DOHH2 (cell line): ENCODE measurements at regions not wholly inside any gene's neighbourhood (a gene's known extent, or its start where the extent isn't known, plus 50 kb on each side); places are given as distances from the start of the nearest gene placed in this dataset.
"Not testable (repeated sequence)": the region's sequence is repeated elsewhere in the genome, so short reads cannot be mapped to it uniquely, and the experiment has no call there.

Experiments
- H3F3A ChIP-seq: fragments of 200-600 bp; sonication (generic), shearing (Covaris generic); 2 replicates; pipeline ENCODE4 v1.6.0; 2016; ENCODE audit warnings: antibody characterized with exemption, mild to moderate bottlenecking; ENCODE audit not compliant: control insufficient read depth, insufficient read depth
- H3K27ac ChIP-seq: fragments of 200-600 bp; sonication (generic); 2 replicates; pipeline ENCODE4 v1.5.1; 2014; ENCODE audit warnings: low read depth, mild to moderate bottlenecking, low read length, moderate library complexity
- H3K27me3 ChIP-seq: fragments of 200-600 bp; sonication (generic); 2 replicates; pipeline ENCODE4 v1.6.1; 2014; ENCODE audit warnings: mild to moderate bottlenecking, low read length, mixed read lengths; ENCODE audit not compliant: control insufficient read depth
- H3K36me3 ChIP-seq: fragments of 200-600 bp; sonication (generic); 2 replicates; pipeline ENCODE4 v1.6.1; 2014; ENCODE audit warnings: mild to moderate bottlenecking, low read length, moderate library complexity, mixed read lengths; ENCODE audit not compliant: control insufficient read depth
- H3K4me1 ChIP-seq: fragments of 200-600 bp; sonication (generic); 2 replicates; pipeline ENCODE4 v1.6.1; 2014; ENCODE audit warnings: mild to moderate bottlenecking, low read length, mixed read lengths; ENCODE audit not compliant: control insufficient read depth
- H3K4me2 ChIP-seq: fragments of 200-600 bp; sonication (generic); 2 replicates; pipeline ENCODE4 v1.6.0; 2014; ENCODE audit warnings: mild to moderate bottlenecking, low read length, moderate library complexity
- H3K4me3 ChIP-seq: fragments of 200-600 bp; sonication (generic); 2 replicates; pipeline ENCODE4 v1.5.1; 2014; ENCODE audit warnings: mild to moderate bottlenecking, low read length, mixed read lengths
- H3K79me2 ChIP-seq: fragments of 200-600 bp; sonication (generic); 2 replicates; pipeline ENCODE4 v1.6.1; 2014; ENCODE audit warnings: mild to moderate bottlenecking, low read length, mixed read lengths; ENCODE audit not compliant: control insufficient read depth
- H3K9me2 ChIP-seq: fragments of 200-600 bp; sonication (generic); replicated peaks from 2 replicates; pipeline ENCODE4 v1.6.1; 2014; ENCODE audit warnings: mild to moderate bottlenecking, low read length, mixed read lengths; ENCODE audit not compliant: control insufficient read depth
- H3K9me3 ChIP-seq: fragments of 200-600 bp; sonication (generic); 2 replicates; pipeline ENCODE4 v1.6.1; 2014; ENCODE audit warnings: antibody characterized with exemption, low read length, mixed read lengths; ENCODE audit not compliant: control insufficient read depth, insufficient read depth
- H4K20me1 ChIP-seq: fragments of 200-600 bp; sonication (generic); 2 replicates; pipeline ENCODE4 v1.6.0; 2014; ENCODE audit warnings: low read depth, mild to moderate bottlenecking, antibody characterized with exemption, low read length, moderate library complexity; ENCODE audit not compliant: control insufficient read depth, insufficient read depth

DNA sequence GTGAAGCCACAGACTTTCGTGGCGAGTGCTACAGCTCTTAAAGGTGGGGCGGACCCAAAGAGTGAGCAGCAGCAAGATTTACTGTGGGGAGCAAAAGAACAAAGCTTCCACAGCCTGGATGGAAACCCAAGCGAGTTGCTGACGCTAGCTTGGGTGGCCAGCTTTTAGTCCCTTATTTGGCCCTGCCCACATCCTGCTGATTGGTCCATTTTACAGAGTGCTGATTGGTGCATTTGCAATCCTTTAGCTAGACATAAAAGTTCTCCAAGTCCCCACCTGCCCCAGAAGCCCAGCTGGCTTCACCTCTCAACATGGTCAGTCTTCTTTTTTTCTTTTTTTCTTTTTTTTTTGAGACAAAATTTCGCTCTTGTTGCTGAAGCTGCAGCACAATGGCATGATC, 161.0 kb downstream of the SPATA31A6 start:
- H3F3A ChIP-seq, H3K4me1 ChIP-seq, H3K27me3 ChIP-seq, H3K36me3 ChIP-seq, H4K20me1 ChIP-seq, H3K4me3 ChIP-seq, H3K4me2 ChIP-seq, H3K27ac ChIP-seq, H3K9me2 ChIP-seq, H3K9me3 ChIP-seq, H3K79me2 ChIP-seq: not testable (repeated sequence)

- H3K4me1 ChIP-seq, H3K27me3 ChIP-seq, H3K9me2 ChIP-seq, H3F3A ChIP-seq, H4K20me1 ChIP-seq, H3K4me3 ChIP-seq, H3K27ac ChIP-seq, H3K79me2 ChIP-seq, H3K4me2 ChIP-seq, H3K36me3 ChIP-seq, H3K9me3 ChIP-seq: not testable (repeated sequence)
Observed at GRCh38 chr9:42346916-42347315, 163.5 kb downstream of the SPATA31A6 start.

- H3K27me3 ChIP-seq, H3K4me3 ChIP-seq, H3F3A ChIP-seq, H3K4me1 ChIP-seq, H3K9me3 ChIP-seq, H3K4me2 ChIP-seq, H3K79me2 ChIP-seq, H3K27ac ChIP-seq, H3K9me2 ChIP-seq, H3K36me3 ChIP-seq, H4K20me1 ChIP-seq: not testable (repeated sequence)
Observed at GRCh38 chr9:42349181-42349580, 165.7 kb downstream of the SPATA31A6 start.

DNA sequence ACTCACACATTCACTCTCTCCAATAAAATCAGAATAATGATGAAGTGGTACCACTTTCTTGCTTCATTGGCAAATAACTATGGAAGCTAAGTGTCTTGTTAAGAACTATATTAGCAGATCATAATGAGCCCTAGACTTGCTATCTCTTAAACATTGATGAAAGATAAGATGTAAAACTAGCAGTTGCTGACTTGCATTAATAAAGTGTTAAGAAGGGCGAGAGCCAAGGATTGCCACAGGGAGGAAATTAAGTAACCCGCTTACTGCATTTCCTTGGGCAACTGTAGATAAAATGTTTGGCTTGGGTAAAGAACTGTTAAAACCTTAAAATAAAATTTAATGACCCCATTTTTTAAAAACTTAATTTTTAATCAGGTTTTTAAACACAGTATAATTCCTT, 167.0 kb downstream of the SPATA31A6 start:
- H3K4me1 ChIP-seq, H3K4me3 ChIP-seq, H3K27me3 ChIP-seq, H3F3A ChIP-seq, H3K9me3 ChIP-seq, H3K4me2 ChIP-seq, H3K79me2 ChIP-seq, H4K20me1 ChIP-seq, H3K36me3 ChIP-seq, H3K27ac ChIP-seq, H3K9me2 ChIP-seq: not testable (repeated sequence)

GRCh38 chr9:42357604-42358373, 174.3 kb downstream of the SPATA31A6 start:
- H3K4me1 ChIP-seq, H3K9me3 ChIP-seq, H3K79me2 ChIP-seq, H3K9me2 ChIP-seq, H3K4me2 ChIP-seq, H4K20me1 ChIP-seq, H3K36me3 ChIP-seq, H3K4me3 ChIP-seq, H3F3A ChIP-seq, H3K27me3 ChIP-seq, H3K27ac ChIP-seq: not testable (repeated sequence)

DNA sequence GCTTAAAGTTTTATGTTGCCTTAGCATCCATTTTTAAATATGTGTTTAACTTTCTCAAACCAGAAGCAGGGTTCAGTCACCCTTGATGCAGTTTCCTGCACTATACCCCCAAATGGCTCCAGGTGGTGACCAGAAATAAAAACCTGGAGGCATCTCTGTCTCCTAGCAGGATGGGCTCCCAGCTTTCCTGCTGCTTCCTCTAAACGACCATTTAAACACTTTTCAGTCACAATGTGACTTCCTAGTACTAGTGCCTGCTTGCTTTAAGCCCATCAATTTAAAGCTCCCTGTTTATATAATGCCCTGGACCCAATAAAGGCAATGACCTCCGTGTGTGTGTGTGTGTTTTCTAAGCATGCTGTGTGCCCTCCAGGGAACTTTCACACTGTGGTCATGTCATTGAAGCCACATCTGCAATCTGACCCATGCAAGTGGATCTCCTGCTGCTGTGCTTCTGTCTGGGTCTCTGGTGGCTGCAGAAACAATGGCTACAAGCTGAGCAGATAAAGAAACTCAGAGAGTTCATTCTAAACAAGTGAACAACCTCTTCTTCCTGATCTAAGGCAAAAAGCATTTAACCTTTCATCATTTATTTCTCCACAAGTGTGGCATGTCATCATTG, 175.3 kb downstream of the SPATA31A6 start:
- H3K79me2 ChIP-seq, H3K9me3 ChIP-seq, H3K27me3 ChIP-seq, H3K4me2 ChIP-seq, H3K27ac ChIP-seq, H3K36me3 ChIP-seq, H3K9me2 ChIP-seq, H3K4me1 ChIP-seq, H3F3A ChIP-seq, H4K20me1 ChIP-seq, H3K4me3 ChIP-seq: not testable (repeated sequence)

DNA sequence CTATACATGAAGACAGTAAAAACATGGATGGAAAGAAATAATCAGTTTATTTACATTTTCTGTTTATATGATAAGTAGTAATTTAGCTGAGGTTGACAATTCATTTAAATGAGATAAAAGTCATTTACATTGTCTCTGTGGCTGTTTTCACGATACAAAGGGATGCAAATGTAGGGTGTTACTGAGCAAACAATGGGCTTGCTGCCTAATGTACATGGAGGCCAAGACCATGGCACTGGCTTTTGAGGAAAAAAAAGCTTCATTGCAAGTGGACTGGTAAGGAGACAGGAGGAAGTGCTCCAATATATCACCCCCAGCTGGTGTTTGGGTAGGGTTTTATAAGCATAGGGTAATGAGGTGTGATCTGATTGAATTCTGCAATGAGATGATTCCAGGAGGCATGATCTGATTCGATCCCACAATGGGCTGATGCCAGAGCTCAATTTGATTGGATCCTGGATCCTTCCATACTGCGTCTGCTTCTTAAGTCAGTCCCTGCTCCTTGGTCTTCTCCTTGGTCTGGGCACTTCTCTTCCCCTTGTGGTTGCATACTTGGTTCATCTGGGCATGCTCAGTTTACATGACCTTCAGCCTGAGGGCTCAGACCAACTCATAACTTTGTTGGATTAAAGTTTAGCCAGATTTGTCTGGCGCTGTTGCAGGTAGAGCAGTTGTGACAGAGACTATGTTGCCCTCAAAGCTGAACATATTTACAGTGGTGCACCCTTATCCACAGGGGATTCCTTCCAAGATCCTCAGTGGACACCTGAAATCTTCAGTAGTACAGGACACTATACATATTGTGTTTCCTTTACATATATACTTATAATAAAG, 181.2 kb downstream of the SPATA31A6 start:
- H3K79me2 ChIP-seq, H3K9me2 ChIP-seq, H3K4me2 ChIP-seq, H3K4me1 ChIP-seq, H3K27ac ChIP-seq, H3K27me3 ChIP-seq, H3K36me3 ChIP-seq, H3K4me3 ChIP-seq, H3F3A ChIP-seq, H4K20me1 ChIP-seq, H3K9me3 ChIP-seq: not testable (repeated sequence)
